ENCODE measurements at regions not wholly inside any gene's neighbourhood (a gene's known extent, or its start where the extent isn't known, plus 50 kb on each side); places are given as distances from the start of the nearest gene placed in this dataset.
A peak's percentile ranks its signal among the peaks of the same experiment; 100 is the strongest.

DNA sequence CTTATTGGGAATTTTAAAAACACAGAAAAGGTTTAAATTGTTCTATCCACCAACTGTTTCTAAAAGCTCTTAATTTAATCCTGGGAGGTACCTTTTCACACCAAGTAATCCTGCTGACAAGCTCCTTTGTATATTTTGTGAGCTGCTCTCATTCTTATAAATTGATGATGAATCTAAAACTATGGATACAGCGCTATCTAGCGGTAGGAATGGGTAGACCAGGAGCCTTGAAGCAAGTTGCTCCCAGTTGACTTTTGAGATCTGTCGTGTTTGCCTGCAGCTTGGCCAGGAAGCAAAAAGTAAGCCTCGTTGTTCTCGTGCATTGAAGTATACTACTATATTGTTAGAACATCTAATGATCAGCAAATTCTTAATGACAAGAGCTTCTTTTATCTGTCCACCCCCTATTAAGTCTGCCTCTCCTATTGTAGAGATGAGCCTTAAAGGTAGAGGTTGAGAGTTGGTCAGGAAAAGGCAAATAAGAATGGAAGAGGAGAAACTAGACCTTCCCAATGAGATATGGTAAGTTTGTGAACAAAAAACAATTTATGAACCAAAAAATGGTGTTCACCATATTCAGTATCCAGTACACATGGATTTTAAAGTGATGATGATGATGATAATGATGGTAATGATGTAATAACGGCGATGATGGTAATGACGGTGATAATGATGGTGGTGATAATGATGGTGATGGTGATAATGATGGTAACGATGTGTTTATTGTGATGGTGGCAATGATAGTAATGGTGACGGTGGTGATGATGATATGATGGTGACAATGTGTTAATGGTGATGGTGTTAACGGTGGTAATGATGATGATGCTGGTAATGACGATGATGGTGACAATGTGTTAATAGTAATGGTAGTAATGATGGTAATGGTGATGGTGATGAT lies 212.1 kb upstream of the NCKAP5 start:
- H3K27me3 ChIP-seq (ENCODE audit: control insufficient read depth, insufficient read depth, low read length), result no peaks in the 10 kb centered on the region
- no peaks in the 10 kb centered on the region for H3K79me2 ChIP-seq (ENCODE audit: control insufficient read depth, insufficient read depth, low read length)
- DNase-seq (ENCODE audit: low read depth in 2 of 2), result peak; percentile 71 to 85
- H3K4me3 ChIP-seq (replicated peaks in 1 of 4; ENCODE audit: control extremely low read depth in 1 of 4, insufficient read depth in 1 of 4, low read depth in 3 of 4, low read length in 4 of 4), result no peak overlapping the region
- TF ChIP-seq, protein P1, sequence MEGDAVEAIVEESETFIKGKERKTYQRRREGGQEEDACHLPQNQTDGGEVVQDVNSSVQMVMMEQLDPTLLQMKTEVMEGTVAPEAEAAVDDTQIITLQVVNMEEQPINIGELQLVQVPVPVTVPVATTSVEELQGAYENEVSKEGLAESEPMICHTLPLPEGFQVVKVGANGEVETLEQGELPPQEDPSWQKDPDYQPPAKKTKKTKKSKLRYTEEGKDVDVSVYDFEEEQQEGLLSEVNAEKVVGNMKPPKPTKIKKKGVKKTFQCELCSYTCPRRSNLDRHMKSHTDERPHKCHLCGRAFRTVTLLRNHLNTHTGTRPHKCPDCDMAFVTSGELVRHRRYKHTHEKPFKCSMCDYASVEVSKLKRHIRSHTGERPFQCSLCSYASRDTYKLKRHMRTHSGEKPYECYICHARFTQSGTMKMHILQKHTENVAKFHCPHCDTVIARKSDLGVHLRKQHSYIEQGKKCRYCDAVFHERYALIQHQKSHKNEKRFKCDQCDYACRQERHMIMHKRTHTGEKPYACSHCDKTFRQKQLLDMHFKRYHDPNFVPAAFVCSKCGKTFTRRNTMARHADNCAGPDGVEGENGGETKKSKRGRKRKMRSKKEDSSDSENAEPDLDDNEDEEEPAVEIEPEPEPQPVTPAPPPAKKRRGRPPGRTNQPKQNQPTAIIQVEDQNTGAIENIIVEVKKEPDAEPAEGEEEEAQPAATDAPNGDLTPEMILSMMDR (conservative IDR thresholded peaks at IDR 0.05 in 1 of 2, IDR thresholded peaks at IDR 0.05 in 1 of 2; ENCODE audit: low read depth in 1 of 2, low read length in 2 of 2), result peak; percentile 84 to 85
- no peak for TF ChIP-seq EZH2 (IDR thresholded peaks at IDR 0.05; ENCODE audit: low read length, missing control alignments)
- H3K4me2 ChIP-seq (ENCODE audit: extremely low read depth, insufficient read depth, low read length), result peak overlapping the region; percentile 23
- H4K20me1 ChIP-seq (ENCODE audit: control insufficient read depth, extremely low read depth, insufficient read depth, low read length), result no peaks in the 10 kb centered on the region
- H3K9ac ChIP-seq (ENCODE audit: insufficient read depth, low read length), result no peak overlapping the region
- H3K27ac ChIP-seq (ENCODE audit: insufficient read depth, low read length), result no peak overlapping the region
- no peaks in the 10 kb centered on the region for H3K4me1 ChIP-seq (ENCODE audit: control insufficient read depth, extremely low read depth, insufficient read depth, low read length)
- no peaks in the 10 kb centered on the region for H3K36me3 ChIP-seq (ENCODE audit: control insufficient read depth, insufficient read depth, low read length)
- no peak overlapping the region for H2AFZ ChIP-seq (ENCODE audit: low read length)
- H3K9me3 ChIP-seq (ENCODE audit: control insufficient read depth, insufficient read depth, low read depth, low read length), result no peaks in the 10 kb centered on the region

DNA sequence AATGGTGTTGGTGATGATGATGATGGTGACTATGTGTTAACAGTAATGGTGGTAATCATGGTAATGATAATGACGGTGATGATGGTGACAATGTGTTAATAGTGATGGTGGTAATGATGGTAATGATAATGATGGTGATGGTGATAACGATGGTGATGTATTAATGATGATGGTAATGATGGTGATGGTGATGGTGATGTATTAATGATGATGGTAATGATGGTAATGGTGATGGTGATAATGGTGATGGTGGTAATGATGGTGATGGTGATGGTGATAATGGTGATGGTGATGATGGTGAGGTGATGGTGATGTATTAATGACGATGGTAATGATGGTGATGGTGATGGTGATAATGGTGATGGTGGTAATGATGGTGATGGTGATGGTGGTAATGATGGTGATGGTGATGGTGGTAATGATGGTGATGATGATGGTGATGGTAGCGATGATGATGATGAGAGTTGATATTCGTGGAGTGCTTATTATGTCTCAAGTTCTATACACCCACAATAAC lies 212.8 kb upstream of the NCKAP5 start:
- no peaks in the 10 kb centered on the region for H3K9me3 ChIP-seq (ENCODE audit: control insufficient read depth, insufficient read depth, low read depth, low read length)
- no peak overlapping the region for H2AFZ ChIP-seq (ENCODE audit: low read length)
- no peak for DNase-seq (ENCODE audit: low read depth in 2 of 2)
- no peaks in the 10 kb centered on the region for H4K20me1 ChIP-seq (ENCODE audit: control insufficient read depth, extremely low read depth, insufficient read depth, low read length)
- H3K27me3 ChIP-seq (ENCODE audit: control insufficient read depth, insufficient read depth, low read length), result no peaks in the 10 kb centered on the region
- H3K79me2 ChIP-seq (ENCODE audit: control insufficient read depth, insufficient read depth, low read length), result no peaks in the 10 kb centered on the region
- H3K9ac ChIP-seq (ENCODE audit: insufficient read depth, low read length), result no peak overlapping the region
- no peak overlapping the region for H3K4me2 ChIP-seq (ENCODE audit: extremely low read depth, insufficient read depth, low read length)
- no peaks in the 10 kb centered on the region for H3K4me1 ChIP-seq (ENCODE audit: control insufficient read depth, extremely low read depth, insufficient read depth, low read length)
- H3K27ac ChIP-seq (ENCODE audit: insufficient read depth, low read length), result no peak overlapping the region
- H3K4me3 ChIP-seq (replicated peaks in 1 of 4; ENCODE audit: control extremely low read depth in 1 of 4, insufficient read depth in 1 of 4, low read depth in 3 of 4, low read length in 4 of 4), result no peak overlapping the region
- TF ChIP-seq, protein P1 (conservative IDR thresholded peaks at IDR 0.05 in 1 of 2, IDR thresholded peaks at IDR 0.05 in 1 of 2; ENCODE audit: low read depth in 1 of 2, low read length in 2 of 2), result no peak
- TF ChIP-seq EZH2 (IDR thresholded peaks at IDR 0.05; ENCODE audit: low read length, missing control alignments), result no peak
- H3K36me3 ChIP-seq (ENCODE audit: control insufficient read depth, insufficient read depth, low read length), result no peaks in the 10 kb centered on the region

DNA sequence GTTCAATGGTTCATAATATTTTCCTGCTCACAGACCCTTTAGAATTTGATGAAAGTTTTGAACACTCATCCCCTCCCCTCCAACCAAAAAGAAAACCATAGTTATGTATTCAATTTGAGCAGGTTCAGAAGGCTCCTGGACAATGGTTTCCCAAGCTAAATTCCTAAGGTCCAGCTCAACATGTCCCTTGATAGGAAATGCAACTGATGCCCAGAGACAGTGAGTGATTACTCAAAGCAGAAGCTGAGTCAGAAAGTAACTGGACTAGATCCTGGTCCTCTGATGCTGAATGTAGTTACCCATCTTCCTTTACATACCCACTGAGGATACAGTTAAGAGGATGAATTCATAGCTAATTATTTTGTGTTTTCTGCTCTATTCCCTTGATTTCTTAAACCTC lies 218.9 kb upstream of the NCKAP5 start:
- Histone ChIP-seq H4K20me1 (ENCODE audit: control insufficient read depth, extremely low read depth, insufficient read depth, low read length) (no peaks in the 10 kb centered on the region), H3K4me2 (ENCODE audit: extremely low read depth, insufficient read depth, low read length) (no peak overlapping the region), H3K79me2 (ENCODE audit: control insufficient read depth, insufficient read depth, low read length) (no peaks in the 10 kb centered on the region), H3K4me1 (ENCODE audit: control insufficient read depth, extremely low read depth, insufficient read depth, low read length) (peaks cover 19% of the 10 kb centered on the region), H3K27ac (ENCODE audit: insufficient read depth, low read length) (no peak overlapping the region), H3K9me3 (ENCODE audit: control insufficient read depth, insufficient read depth, low read depth, low read length) (no peaks in the 10 kb centered on the region), H3K27me3 (ENCODE audit: control insufficient read depth, insufficient read depth, low read length) (no peaks in the 10 kb centered on the region), H2AFZ (ENCODE audit: low read length) (no peak overlapping the region), H3K4me3 (replicated peaks in 1 of 4; ENCODE audit: control extremely low read depth in 1 of 4, insufficient read depth in 1 of 4, low read depth in 3 of 4, low read length in 4 of 4) (no peak overlapping the region), H3K9ac (ENCODE audit: insufficient read depth, low read length) (no peak overlapping the region), H3K36me3 (ENCODE audit: control insufficient read depth, insufficient read depth, low read length) (no peaks in the 10 kb centered on the region)
- TF ChIP-seq EZH2 (IDR thresholded peaks at IDR 0.05; ENCODE audit: low read length, missing control alignments), result no peak
- TF ChIP-seq, protein P1 (conservative IDR thresholded peaks at IDR 0.05 in 1 of 2, IDR thresholded peaks at IDR 0.05 in 1 of 2; ENCODE audit: low read depth in 1 of 2, low read length in 2 of 2), result no peak
- DNase-seq (ENCODE audit: low read depth in 2 of 2), result peak; percentile 21 to 75
